HepG2 (cell line): ENCODE measurements at regions not wholly inside any gene's neighbourhood (a gene's known extent, or its start where the extent isn't known, plus 50 kb on each side); places are given as distances from the start of the nearest gene placed in this dataset.

Experiments
- ATAC-seq: fragments of 200-7000 bp; cut with Tn5 transposase; 3 replicates; pipeline ENCODE4 v1.9.1; 2020; ENCODE audit warnings: mild to moderate bottlenecking, moderate library complexity
- BruUV-seq: library from RNA; stranded (reverse); fragments of 400-500 nt; replicated peaks from 2 replicates; lab custom pipeline; 2021; lab: Mats Ljungman, UMichigan
- CTCF ChIA-PET: fragments of 300-600 bp; formaldehyde crosslinking; extraction: SDS; loops from one replicate; lab custom pipeline; 2021; ENCODE audit warnings: low total read pairs, inconsistent platforms, low intra/inter-chr PET ratio; lab: Yijun Ruan, JAX
- POLR2A ChIA-PET: fragments of 350-600 bp; sonication (Branson Sonifier 250); formaldehyde crosslinking; loops from one replicate; lab custom pipeline; 2020; ENCODE audit warnings: antibody characterized with exemption, inconsistent platforms; lab: Yijun Ruan, JAX
- DNase-seq: peaks from one replicate; pipeline ENCODE4 v3.0.0-alpha.2; 2015; ENCODE audit warnings: low spot score
- FAIRE-seq: peaks from 3 replicates; lab custom pipeline; 2011; peaks lifted over from hg19 to GRCh38; lab: Jason Lieb, UNC
- H2AFZ ChIP-seq: one replicate; pipeline ENCODE4 v1.6.1; 2011; ENCODE audit warnings: low read length, inconsistent platforms
- H3K27ac ChIP-seq: fragments of 300-600 bp; 3 replicates; pipeline ENCODE4 v1.8.0; 2011; ENCODE audit warnings: mixed run types, mild to moderate bottlenecking, mixed read lengths, low read length, inconsistent platforms; ENCODE audit not compliant: insufficient read depth; ENCODE audit errors: extremely low read length
- H3K27me3 ChIP-seq, 2 experiments: fragments of 200-600 bp in 1 of 2; 2 replicates in 1 of 2; 3 replicates in 1 of 2; pipeline versions ENCODE4 v1.6.0 to v1.8.0; 2011; ENCODE audit warnings: low read length in 2 of 2, mild to moderate bottlenecking in 2 of 2, moderate library complexity in 2 of 2, inconsistent platforms in 1 of 2; ENCODE audit not compliant: insufficient read depth in 2 of 2, control insufficient read depth in 1 of 2
- H3K36me3 ChIP-seq, 2 experiments: fragments of 200-600 bp in 1 of 2; replicated peaks in 1 of 2; 2 replicates in 1 of 2; 3 replicates in 1 of 2; pipeline versions ENCODE4 v1.5.1 to v1.8.0; 2011; ENCODE audit warnings: low read length in 2 of 2, inconsistent platforms in 1 of 2; ENCODE audit not compliant: insufficient read depth in 2 of 2, control insufficient read depth in 1 of 2
- H3K4me1 ChIP-seq: 2 replicates; pipeline ENCODE4 v1.5.1; 2012; ENCODE audit warnings: low read length, inconsistent platforms; ENCODE audit not compliant: insufficient read depth
- H3K4me2 ChIP-seq: 2 replicates; pipeline ENCODE4 v1.6.0; 2011; ENCODE audit warnings: low read depth, low read length, inconsistent platforms
- H3K4me3 ChIP-seq, 3 experiments: fragments of 200-600 bp in 1 of 3; sonication (generic), shearing (Covaris generic) in 1 of 3; replicated peaks in 1 of 3; 2 replicates each; pipeline ENCODE4 v1.5.1; 2011 to 2016; ENCODE audit warnings: low read length in 3 of 3, inconsistent platforms in 2 of 3, low read depth in 2 of 3, mild to moderate bottlenecking in 2 of 3, control low read depth in 1 of 3, mixed read lengths in 1 of 3; ENCODE audit not compliant: insufficient read depth in 1 of 3
- H3K79me2 ChIP-seq: one replicate; pipeline ENCODE4 v1.6.1; 2011; ENCODE audit warnings: low read length, inconsistent platforms; ENCODE audit not compliant: insufficient read depth
- H3K9ac ChIP-seq: 2 replicates; pipeline ENCODE4 v1.6.0; 2011; ENCODE audit warnings: mild to moderate bottlenecking, low read depth, low read length, inconsistent platforms; ENCODE audit not compliant: insufficient read depth
- H3K9me3 ChIP-seq: 2 replicates; pipeline ENCODE4 v1.5.1; 2012; ENCODE audit warnings: mild to moderate bottlenecking, low read length
- H4K20me1 ChIP-seq: 2 replicates; pipeline ENCODE4 v1.6.0; 2011; ENCODE audit warnings: inconsistent platforms, mild to moderate bottlenecking, low read length, moderate library complexity; ENCODE audit not compliant: insufficient read depth
- RERE ChIP-seq: IDR thresholded peaks from 2 replicates; pipeline ENCODE4 v1.6.1; 2016; ENCODE audit warnings: low read depth, missing genetic modification reagents, missing compliant biosample characterization
- WGBS: methylation state at CpG from one replicate; pipeline ENCODE4 v1.1.6; 2017; ENCODE audit warnings: low lambda C conversion rate; 5-methylcytosine and 5-hydroxymethylcytosine counted together
- in situ Hi-C: cut with HindIII; loops from 2 replicates; pipeline ENCODE4 v1.10.0; 2017; ENCODE audit warnings: low pct_unique_long_range_greater_than_20kb; ENCODE audit not compliant: extremely low pct_ligation_motif_present
- intact Hi-C: fragments of 100-400 bp; cut with micrococcal nuclease; formaldehyde crosslinking; loops from one replicate; pipeline ENCODE4 v1.10.0; 2022; ENCODE audit not compliant: unreplicated experiment
- TF ChIP-seq, protein P1 (sequence below), 2 experiments: fragments of 450-650 bp in 1 of 2; sonication (generic) in 1 of 2; formaldehyde crosslinking; IDR thresholded peaks; 2 replicates each; pipeline versions ENCODE4 v1.5.0 to v1.8.0; 2020 to 2022; ENCODE audit warnings: mild to moderate bottlenecking in 1 of 2, missing genetic modification reagents in 1 of 2

DNA sequence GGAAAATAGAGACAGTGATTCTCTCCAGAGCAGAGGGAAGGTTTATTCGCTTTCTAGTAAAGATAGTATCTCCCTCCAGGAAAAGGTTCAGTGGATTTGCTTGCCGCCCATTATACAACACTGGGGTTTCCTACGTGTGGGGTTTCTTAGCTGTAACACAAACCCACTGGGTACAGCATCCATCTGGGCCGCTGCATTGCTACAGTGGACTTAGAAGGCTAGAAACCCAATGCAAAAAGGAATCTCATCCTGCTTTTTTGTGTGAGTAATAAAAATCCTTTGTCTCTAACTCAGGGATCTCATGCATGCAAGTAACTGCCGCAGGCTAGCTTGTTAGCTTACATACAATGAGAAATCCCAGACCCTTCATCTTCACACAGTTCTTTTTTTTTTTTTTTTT, 67.1 kb upstream of the BCL2L14 start:
- no TSS peak for BruUV-seq
- TF ChIP-seq, protein P1, sequence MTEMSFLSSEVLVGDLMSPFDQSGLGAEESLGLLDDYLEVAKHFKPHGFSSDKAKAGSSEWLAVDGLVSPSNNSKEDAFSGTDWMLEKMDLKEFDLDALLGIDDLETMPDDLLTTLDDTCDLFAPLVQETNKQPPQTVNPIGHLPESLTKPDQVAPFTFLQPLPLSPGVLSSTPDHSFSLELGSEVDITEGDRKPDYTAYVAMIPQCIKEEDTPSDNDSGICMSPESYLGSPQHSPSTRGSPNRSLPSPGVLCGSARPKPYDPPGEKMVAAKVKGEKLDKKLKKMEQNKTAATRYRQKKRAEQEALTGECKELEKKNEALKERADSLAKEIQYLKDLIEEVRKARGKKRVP (CRISPR knock-in tag; IDR thresholded peaks at IDR 0.05): no peak
- TF ChIP-seq RERE: no peak
- Histone ChIP-seq H3K79me2 (no peaks in the 10 kb centered on the region), H3K36me3 (no peaks in the 10 kb centered on the region), H3K27me3 (peaks cover 2 to 9% of the 10 kb centered on the region in 2 experiments; a peak in 4 of 5 replicates), H3K9ac (no peak overlapping the region), H3K4me2 (no peak overlapping the region), H2AFZ (no peak overlapping the region), H3K9me3 (no peaks in the 10 kb centered on the region), H4K20me1 (no peaks in the 10 kb centered on the region), H3K27ac (no peak overlapping the region), H3K4me1 (no peaks in the 10 kb centered on the region), H3K4me3 (no peak overlapping the region)
- DNase-seq: no peak
- intact Hi-C loops (no loop called here), in situ Hi-C loops (no loop called here)
- POLR2A ChIA-PET: interaction anchor here (0.6 kb wide), 1 partner anchor 263 kb away, joined by 3 read pairs; the partner anchor contains the start of gene LRP6
- no peak for FAIRE-seq
- no peak for ATAC-seq
- 31% methylated on average over 5 of the region's 5 CpGs for WGBS
- CTCF ChIA-PET: no interaction called here
